OCI-LY3 (cell line): ENCODE measurements at regions not wholly inside any gene's neighbourhood (a gene's known extent, or its start where the extent isn't known, plus 50 kb on each side); places are given as distances from the start of the nearest gene placed in this dataset.

Source experiments
- H2AFZ ChIP-seq: fragments of 200-600, 300-600 bp; shearing (Covaris generic); 2 replicates; pipeline ENCODE4 v1.6.0; 2014; ENCODE audit warnings: antibody characterized with exemption, low read depth, low read length
- H3K27ac ChIP-seq: fragments of 200-600, 300-600 bp; sonication (generic); 2 replicates; pipeline ENCODE4 v1.5.1; 2014; ENCODE audit warnings: mild to moderate bottlenecking, low read length, moderate library complexity, mixed read lengths
- H3K27me3 ChIP-seq: fragments of 200-600, 300-600 bp; sonication (generic); 2 replicates; pipeline ENCODE4 v1.6.1; 2014; ENCODE audit warnings: low read depth, low read length, mixed read lengths
- H3K36me3 ChIP-seq: fragments of 200-600, 300-600 bp; sonication (generic); replicated peaks from 2 replicates; pipeline ENCODE3; 2014; ENCODE audit warnings: low read depth, low read length, mixed read lengths
- H3K4me1 ChIP-seq: fragments of 300-600, 200-600 bp; sonication (generic); 2 replicates; pipeline ENCODE4 v1.6.1; 2014; ENCODE audit warnings: low read length, mixed read lengths
- H3K4me2 ChIP-seq: fragments of 200-600, 300-600 bp; sonication (generic); 2 replicates; pipeline ENCODE4 v1.6.1; 2014; ENCODE audit warnings: low read length, mixed read lengths
- H3K4me3 ChIP-seq: fragments of 300-600, 200-600 bp; sonication (generic); 2 replicates; pipeline ENCODE4 v1.5.1; 2014; ENCODE audit warnings: antibody characterized with exemption, mild to moderate bottlenecking, low read length, moderate library complexity
- H3K79me2 ChIP-seq: fragments of 300-600, 200-600 bp; shearing (Covaris generic); 2 replicates; pipeline ENCODE4 v1.6.1; 2014; ENCODE audit warnings: mild to moderate bottlenecking, low read length, mixed read lengths
- H3K9ac ChIP-seq: fragments of 300-600, 200-600 bp; shearing (Covaris generic); 2 replicates; pipeline ENCODE4 v1.6.0; 2014; ENCODE audit warnings: mild to moderate bottlenecking, low read length, moderate library complexity
- H3K9me3 ChIP-seq: fragments of 200-600, 300-600 bp; shearing (Covaris generic); 2 replicates; pipeline ENCODE4 v1.6.1; 2014; ENCODE audit warnings: low read length, mixed read lengths; ENCODE audit not compliant: insufficient read depth
- H4K20me1 ChIP-seq: fragments of 200-600, 300-600 bp; sonication (generic); 2 replicates; pipeline ENCODE4 v1.6.1; 2016; ENCODE audit warnings: low read length, mixed read lengths; ENCODE audit not compliant: insufficient read depth
- CTCF ChIP-seq: fragments of 200-600, 300-600 bp; sonication (generic); IDR thresholded peaks from 2 replicates; pipeline ENCODE4 v1.5.1; 2014; ENCODE audit warnings: antibody characterized with exemption, low read length, low read depth
- EZH2phosphoT487 ChIP-seq: fragments of 200-600 bp; shearing (Covaris generic); IDR thresholded peaks from 2 replicates; pipeline ENCODE4 v1.6.1; 2018; ENCODE audit warnings: antibody characterized with exemption, mixed run types, low read depth

GRCh38 chr5:51517838-51518237 is 134.6 kb downstream of the ISL1 start:
- Histone ChIP-seq H4K20me1 (no peaks in the 10 kb centered on the region), H3K79me2 (no peaks in the 10 kb centered on the region), H2AFZ (no peak overlapping the region), H3K36me3 (no peaks in the 10 kb centered on the region), H3K9ac (no peak overlapping the region), H3K27ac (no peak overlapping the region), H3K4me2 (no peak overlapping the region), H3K4me1 (no peaks in the 10 kb centered on the region), H3K9me3 (no peaks in the 10 kb centered on the region), H3K27me3 (no peaks in the 10 kb centered on the region), H3K4me3 (no peak overlapping the region)
- TF ChIP-seq CTCF (no peak), EZH2phosphoT487 (no peak)

- Histone ChIP-seq H3K9me3 (no peaks in the 10 kb centered on the region), H3K27me3 (no peaks in the 10 kb centered on the region), H3K9ac (no peak overlapping the region), H2AFZ (no peak overlapping the region), H3K36me3 (no peaks in the 10 kb centered on the region), H3K4me2 (no peak overlapping the region), H3K79me2 (no peaks in the 10 kb centered on the region), H3K27ac (no peak overlapping the region), H3K4me3 (no peak overlapping the region), H3K4me1 (no peaks in the 10 kb centered on the region), H4K20me1 (no peaks in the 10 kb centered on the region)
- TF ChIP-seq CTCF, result no peak
- no peak for TF ChIP-seq EZH2phosphoT487
Measured at GRCh38 chr5:51518607-51519006, 135.4 kb downstream of the ISL1 start.

- H3K4me3 ChIP-seq, result no peak overlapping the region
- H4K20me1 ChIP-seq, result no peaks in the 10 kb centered on the region
- no peaks in the 10 kb centered on the region for H3K9me3 ChIP-seq
- no peaks in the 10 kb centered on the region for H3K4me1 ChIP-seq
- no peak overlapping the region for H3K4me2 ChIP-seq
- H3K27ac ChIP-seq, result no peak overlapping the region
- no peak overlapping the region for H2AFZ ChIP-seq
- TF ChIP-seq EZH2phosphoT487, result no peak
- TF ChIP-seq CTCF, result no peak
- no peaks in the 10 kb centered on the region for H3K27me3 ChIP-seq
- H3K79me2 ChIP-seq, result no peaks in the 10 kb centered on the region
- H3K36me3 ChIP-seq, result no peaks in the 10 kb centered on the region
- no peak overlapping the region for H3K9ac ChIP-seq
Measured at GRCh38 chr5:51521583-51521982, 138.3 kb downstream of the ISL1 start.

GRCh38 chr5:51539232-51539631 is 156.0 kb downstream of the ISL1 start:
- H3K4me3 ChIP-seq, result no peak overlapping the region
- no peak overlapping the region for H2AFZ ChIP-seq
- H3K9me3 ChIP-seq, result no peaks in the 10 kb centered on the region
- no peaks in the 10 kb centered on the region for H3K4me1 ChIP-seq
- TF ChIP-seq EZH2phosphoT487 (no peak), CTCF (no peak)
- H3K79me2 ChIP-seq, result no peaks in the 10 kb centered on the region
- H3K27me3 ChIP-seq, result no peaks in the 10 kb centered on the region
- H4K20me1 ChIP-seq, result no peaks in the 10 kb centered on the region
- no peak overlapping the region for H3K4me2 ChIP-seq
- no peak overlapping the region for H3K27ac ChIP-seq
- no peaks in the 10 kb centered on the region for H3K36me3 ChIP-seq
- H3K9ac ChIP-seq, result no peak overlapping the region
